Esophagus muscularis mucosa (tissue), 4 donors: ENCODE measurements at regions not wholly inside any gene's neighbourhood (a gene's known extent, or its start where the extent isn't known, plus 50 kb on each side); places are given as distances from the start of the nearest gene placed in this dataset.

Experiments
- DNase-seq: peaks from one replicate; pipeline ENCODE4 v3.0.0-alpha.2; 2017; ENCODE audit errors: extremely low spot score
- H3K27ac ChIP-seq, 4 donors: fragments of 200-600 bp; sonication (generic); replicated peaks in 1 of 4; 1 replicate in 3 of 4; 2 replicates in 1 of 4; pipeline ENCODE4 v1.5.1; 2016 to 2019; ENCODE audit warnings: mild to moderate bottlenecking in 1 of 4
- H3K27me3 ChIP-seq, 4 donors: fragments of 200-600 bp; sonication (generic); one replicate each; pipeline versions ENCODE4 v1.5.1 to v1.6.0; 2016 to 2019
- H3K36me3 ChIP-seq, 4 donors: fragments of 200-600 bp; sonication (generic); one replicate each; pipeline ENCODE4 v1.5.1; 2016 to 2019
- H3K4me1 ChIP-seq, 4 donors: fragments of 200-600 bp; sonication (generic); one replicate each; pipeline ENCODE4 v1.5.1; 2016 to 2019
- H3K4me3 ChIP-seq, 4 donors: fragments of 200-600 bp; sonication (generic); 1 replicate in 2 of 4; 2 replicates in 2 of 4; pipeline ENCODE4 v1.5.1; 2016 to 2019; ENCODE audit warnings: mild to moderate bottlenecking in 4 of 4, moderate library complexity in 1 of 4
- H3K9me3 ChIP-seq, 4 donors: fragments of 200-600 bp; sonication (generic); 1 replicate in 3 of 4; 2 replicates in 1 of 4; pipeline ENCODE4 v1.5.1; 2016 to 2019
- EP300 ChIP-seq: sonication (generic); formaldehyde crosslinking; IDR thresholded peaks from one replicate; pipeline ENCODE4 v1.6.1; 2017; ENCODE audit warnings: antibody characterized with exemption
- POLR2A ChIP-seq: fragments of 450-650 bp; IDR thresholded peaks from one replicate; pipeline ENCODE4 v1.6.1; 2017; ENCODE audit warnings: antibody characterized with exemption, moderate library complexity, mild to moderate bottlenecking, low read depth
- POLR2AphosphoS5 ChIP-seq, 2 donors: sonication (generic); formaldehyde crosslinking; IDR thresholded peaks; one replicate each; pipeline ENCODE4 v1.6.1; 2017; ENCODE audit warnings: antibody characterized with exemption in 2 of 2
- WGBS: methylation state at CpG from one replicate; pipeline ENCODE4 v1.1.5; 2018; 5-methylcytosine and 5-hydroxymethylcytosine counted together
- intact Hi-C: fragments of 100-400 bp; cut with DNase I; formaldehyde crosslinking; loops from one replicate; pipeline ENCODE4 v1.15.1; 2023
- TF ChIP-seq, protein P1 (sequence below), 3 experiments: fragments of 200-600 bp in 2 of 3; fragments of 450-650 bp in 1 of 3; sonication (generic) in 2 of 3; IDR thresholded peaks; one replicate each; pipeline ENCODE4 v1.5.1; 2017 to 2019; ENCODE audit warnings: antibody characterized with exemption in 3 of 3, mild to moderate bottlenecking in 2 of 3, moderate library complexity in 1 of 3

- no peaks in the 10 kb centered on the region for H3K9me3 ChIP-seq
- 88% methylated on average over 2 of the region's 2 CpGs for WGBS
- H3K4me1 ChIP-seq: peaks cover 0 to 20% (median 15%) of the 10 kb centered on the region in 4 donors
- H3K4me3 ChIP-seq: no peak overlapping the region
- no peaks in the 10 kb centered on the region for H3K36me3 ChIP-seq
- intact Hi-C loops: no loop called here
- DNase-seq: no peak
- TF ChIP-seq, protein P1, sequence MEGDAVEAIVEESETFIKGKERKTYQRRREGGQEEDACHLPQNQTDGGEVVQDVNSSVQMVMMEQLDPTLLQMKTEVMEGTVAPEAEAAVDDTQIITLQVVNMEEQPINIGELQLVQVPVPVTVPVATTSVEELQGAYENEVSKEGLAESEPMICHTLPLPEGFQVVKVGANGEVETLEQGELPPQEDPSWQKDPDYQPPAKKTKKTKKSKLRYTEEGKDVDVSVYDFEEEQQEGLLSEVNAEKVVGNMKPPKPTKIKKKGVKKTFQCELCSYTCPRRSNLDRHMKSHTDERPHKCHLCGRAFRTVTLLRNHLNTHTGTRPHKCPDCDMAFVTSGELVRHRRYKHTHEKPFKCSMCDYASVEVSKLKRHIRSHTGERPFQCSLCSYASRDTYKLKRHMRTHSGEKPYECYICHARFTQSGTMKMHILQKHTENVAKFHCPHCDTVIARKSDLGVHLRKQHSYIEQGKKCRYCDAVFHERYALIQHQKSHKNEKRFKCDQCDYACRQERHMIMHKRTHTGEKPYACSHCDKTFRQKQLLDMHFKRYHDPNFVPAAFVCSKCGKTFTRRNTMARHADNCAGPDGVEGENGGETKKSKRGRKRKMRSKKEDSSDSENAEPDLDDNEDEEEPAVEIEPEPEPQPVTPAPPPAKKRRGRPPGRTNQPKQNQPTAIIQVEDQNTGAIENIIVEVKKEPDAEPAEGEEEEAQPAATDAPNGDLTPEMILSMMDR (IDR thresholded peaks at IDR 0.05): no peak
- TF ChIP-seq POLR2AphosphoS5 (IDR thresholded peaks at IDR 0.05) (no peak), POLR2A (no peak)
- peak overlapping the region in 2 of 4 donors; percentile 3 to 36 for H3K27ac ChIP-seq
- H3K27me3 ChIP-seq: no peaks in the 10 kb centered on the region
Observed at GRCh38 chr12:59036347-59036746, 116.0 kb upstream of the LRIG3 start.

DNA sequence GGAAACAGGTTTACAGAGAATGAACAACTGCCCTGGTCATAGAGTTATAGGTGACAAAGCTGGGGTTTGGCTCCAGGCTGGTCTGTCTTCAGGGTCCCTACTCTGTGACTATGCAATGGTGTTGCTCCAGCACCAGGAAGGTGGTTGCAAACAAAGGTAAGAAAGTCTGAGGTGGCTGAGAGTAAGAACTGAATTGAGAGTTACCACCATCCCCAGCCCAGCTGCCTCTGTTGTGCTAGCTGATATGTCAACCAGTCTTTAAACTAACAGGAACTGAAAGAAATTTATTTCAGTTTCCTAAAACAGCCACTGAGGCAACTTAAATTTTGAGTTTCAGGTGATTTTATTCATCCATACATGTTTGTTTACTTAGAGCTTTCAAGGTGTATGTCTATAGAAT, 111.0 kb upstream of the LRIG3 start:
- H3K9me3 ChIP-seq: no peaks in the 10 kb centered on the region
- H3K27ac ChIP-seq: no peak overlapping the region
- intact Hi-C loops: no loop called here
- H3K4me3 ChIP-seq: no peak overlapping the region
- H3K36me3 ChIP-seq: no peaks in the 10 kb centered on the region
- TF ChIP-seq POLR2AphosphoS5 (IDR thresholded peaks at IDR 0.05): no peak
- H3K27me3 ChIP-seq: no peaks in the 10 kb centered on the region
- no peaks in the 10 kb centered on the region for H3K4me1 ChIP-seq
- no peak for DNase-seq

DNA sequence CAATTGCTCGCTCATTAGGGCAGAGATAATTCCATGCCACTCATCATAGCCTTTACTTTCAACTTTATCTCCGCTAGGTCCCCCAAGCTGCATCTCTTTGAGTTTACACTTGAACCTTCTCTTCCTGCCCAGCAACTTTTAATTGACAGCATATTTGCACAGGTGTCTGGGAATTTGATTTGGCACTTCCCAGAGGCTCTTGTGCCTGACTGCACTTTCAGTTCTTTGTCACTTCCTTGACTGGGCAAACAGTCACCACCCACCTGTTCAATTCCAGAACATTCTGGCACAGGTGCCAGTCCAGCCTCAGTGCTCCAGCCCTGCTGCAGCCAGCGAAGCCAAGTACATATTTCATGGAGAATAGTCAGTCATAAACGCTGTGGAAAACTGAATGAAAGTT, 110.1 kb upstream of the LRIG3 start:
- intact Hi-C loops: no loop called here
- WGBS: 89% methylated on average over 4 of the region's 4 CpGs
- no peaks in the 10 kb centered on the region for H3K4me1 ChIP-seq

GRCh38 chr12:59027199-59027598, 106.9 kb upstream of the LRIG3 start:
- Histone ChIP-seq H3K4me3 (no peak overlapping the region), H3K9me3 (no peaks in the 10 kb centered on the region), H3K4me1 (no peaks in the 10 kb centered on the region), H3K27me3 (no peaks in the 10 kb centered on the region), H3K36me3 (no peaks in the 10 kb centered on the region), H3K27ac (no peak overlapping the region)
- intact Hi-C loops: no loop called here
- TF ChIP-seq, protein P1 (IDR thresholded peaks at IDR 0.05): no peak
- no peak for TF ChIP-seq EP300
- TF ChIP-seq POLR2AphosphoS5 (IDR thresholded peaks at IDR 0.05): no peak
- TF ChIP-seq POLR2A: no peak
- WGBS: 75% methylated on average over 3 of the region's 3 CpGs
- no peak for DNase-seq

More for the DNA sequence above, 110.1 kb upstream of the LRIG3 start:
- Histone ChIP-seq H3K36me3 (no peaks in the 10 kb centered on the region), H3K27ac (no peak overlapping the region), H3K27me3 (no peaks in the 10 kb centered on the region), H3K9me3 (no peaks in the 10 kb centered on the region), H3K4me3 (no peak overlapping the region)
- TF ChIP-seq, protein P1 (IDR thresholded peaks at IDR 0.05): no peak
- TF ChIP-seq POLR2AphosphoS5 (IDR thresholded peaks at IDR 0.05): no peak
- no peak for TF ChIP-seq EP300
- TF ChIP-seq POLR2A: no peak
- no peak for DNase-seq

GRCh38 chr12:59023861-59024424, 103.6 kb upstream of the LRIG3 start:
- no peak for TF ChIP-seq EP300
- no peak for TF ChIP-seq POLR2AphosphoS5 (IDR thresholded peaks at IDR 0.05)
- intact Hi-C loops: no loop called here
- H3K9me3 ChIP-seq: no peaks in the 10 kb centered on the region
- no peaks in the 10 kb centered on the region for H3K27me3 ChIP-seq
- 77% methylated on average over 4 of the region's 4 CpGs for WGBS
- H3K4me3 ChIP-seq: no peak overlapping the region
- H3K4me1 ChIP-seq: no peaks in the 10 kb centered on the region
- no peaks in the 10 kb centered on the region for H3K36me3 ChIP-seq
- no peak overlapping the region for H3K27ac ChIP-seq
- DNase-seq: no peak
